ENCODE measurements at regions not wholly inside any gene's neighbourhood (a gene's known extent, or its start where the extent isn't known, plus 50 kb on each side); places are given as distances from the start of the nearest gene placed in this dataset.

GRCh38 chr11:121930004-121930965 lies 185.7 kb downstream of the BLID start:
- TF ChIP-seq POLR2AphosphoS5 (IDR thresholded peaks at IDR 0.05; ENCODE audit: low read depth, low read length) (no peak), CTCF (IDR thresholded peaks at IDR 0.05) (no peak), REST (IDR thresholded peaks at IDR 0.05; ENCODE audit: insufficient read depth in 1 of 2, low read depth in 2 of 2, low read length in 1 of 2) (no peak), TCF7L2 (IDR thresholded peaks at IDR 0.05; ENCODE audit: low read depth, low read length) (no peak), SIN3A (IDR thresholded peaks at IDR 0.05; ENCODE audit: borderline replicate concordance, insufficient read depth, low read depth, low read length) (no peak)

Data from Panc1 (cell line).